Stimulated activated CD8-positive, alpha-beta memory T cell treated with anti-CD3 and anti-CD28 coated beads, Interleukin-4, amount 100 ng/mL, for 4 hours (primary cell): ENCODE measurements at regions not wholly inside any gene's neighbourhood (a gene's known extent, or its start where the extent isn't known, plus 50 kb on each side); places are given as distances from the start of the nearest gene placed in this dataset.

ENCODE experiments used
- DNase-seq, 2 donors: peaks; one replicate each; pipeline ENCODE4 v3.0.0-alpha.2; 2020; ENCODE audit warnings: low read depth in 2 of 2, low spot score in 1 of 2

DNA sequence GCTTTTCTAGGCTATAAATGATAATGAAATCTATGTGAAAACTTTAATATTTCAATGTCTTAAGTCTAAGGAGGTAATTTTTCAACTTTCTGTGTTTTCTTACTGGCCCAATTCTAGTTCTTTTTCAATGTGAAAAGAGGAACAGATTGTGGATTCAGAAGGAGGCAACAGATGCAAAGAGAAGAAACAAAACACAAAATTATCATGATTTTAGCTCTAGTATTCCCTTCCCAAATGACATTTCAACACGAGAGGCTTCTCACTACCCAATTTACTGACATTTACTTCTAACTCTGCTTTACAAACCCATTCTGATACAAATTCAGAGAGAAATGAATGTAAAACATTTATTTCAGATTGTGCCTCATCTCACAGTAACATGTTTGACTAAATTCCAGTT is 169.4 kb downstream of the WT1 start:
- no peak for DNase-seq

DNA sequence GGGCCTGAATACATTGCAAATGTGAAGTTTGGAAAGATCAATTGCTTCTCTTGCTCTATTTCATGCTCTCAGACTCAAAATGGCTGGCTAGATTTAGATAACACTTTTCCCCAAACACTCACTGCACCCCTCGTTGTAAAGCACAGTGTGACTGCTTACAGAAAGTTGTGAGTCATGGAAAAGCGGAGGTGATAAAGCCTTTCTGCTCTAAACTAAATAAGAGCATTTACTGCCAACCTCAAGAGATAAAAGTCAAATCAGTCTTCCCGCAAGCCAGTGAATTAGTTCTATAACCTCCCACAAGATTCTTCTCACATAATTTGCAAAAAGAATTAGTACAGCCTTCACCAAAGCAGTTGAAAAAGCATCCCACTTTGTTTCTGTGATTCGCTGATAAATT is 168.7 kb downstream of the WT1 start:
- DNase-seq, result no peak

DNA sequence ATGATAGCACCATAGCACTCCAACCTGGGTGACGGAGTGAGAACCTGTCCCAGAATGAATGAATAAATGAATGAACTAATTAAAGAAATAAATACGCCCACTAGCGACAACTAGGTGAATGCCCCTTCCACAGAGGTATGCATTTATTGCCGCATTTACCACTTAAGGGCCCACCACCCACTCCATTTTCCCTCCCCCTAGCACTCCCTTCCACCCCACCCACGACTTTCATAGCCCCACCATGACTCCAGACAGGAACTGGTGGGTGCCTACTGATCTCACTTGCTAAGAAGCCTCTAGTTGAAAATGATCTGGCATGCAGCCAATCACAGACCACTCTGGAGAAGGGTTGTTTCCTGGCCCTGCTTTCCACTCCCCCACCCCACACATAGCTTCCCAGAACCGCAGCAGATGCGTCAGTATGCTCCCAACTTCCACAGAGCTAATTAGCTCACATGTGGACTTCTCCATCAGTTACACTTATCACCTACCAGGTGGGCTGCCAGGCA is 167.6 kb downstream of the WT1 start:
- no peak for DNase-seq

DNA sequence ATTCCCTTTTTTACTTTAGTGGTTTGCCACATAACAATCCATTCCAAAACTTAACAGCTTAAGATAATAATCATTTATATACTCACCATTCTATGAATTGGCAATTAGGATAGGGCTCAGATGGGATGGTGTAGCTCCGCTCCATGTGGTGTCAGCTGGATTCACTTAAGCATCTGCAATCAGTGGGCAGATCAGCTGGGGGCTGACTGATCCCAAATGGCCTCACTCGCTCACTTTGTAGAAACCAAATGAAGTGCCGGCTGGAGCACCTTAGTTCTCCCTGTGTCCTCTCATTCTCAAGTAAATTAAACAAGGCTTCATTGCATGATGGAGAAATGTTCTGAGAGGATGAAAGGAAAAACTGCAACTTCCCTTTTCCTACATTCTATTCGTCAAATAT is 161.4 kb downstream of the WT1 start:
- DNase-seq, result no peak

DNA sequence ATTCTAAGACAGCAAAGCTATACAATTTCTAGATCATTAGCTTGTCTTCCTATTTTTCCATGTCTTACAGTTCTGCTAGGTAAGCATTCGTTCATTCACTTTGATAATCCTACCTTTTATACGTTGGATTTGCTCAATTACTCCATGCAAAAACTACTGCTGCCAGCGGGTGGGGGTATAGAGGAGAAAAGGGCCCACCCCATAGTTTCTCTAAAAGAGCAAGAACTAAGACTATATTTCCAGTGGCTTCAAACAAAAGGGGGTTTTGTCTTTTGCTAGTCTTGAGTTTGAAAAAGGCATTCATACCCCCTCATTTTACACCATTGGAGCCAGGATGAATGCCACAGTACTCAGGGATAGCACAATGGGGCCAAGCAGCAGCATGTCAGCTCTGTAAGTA is 155.7 kb downstream of the WT1 start:
- no peak for DNase-seq

DNA sequence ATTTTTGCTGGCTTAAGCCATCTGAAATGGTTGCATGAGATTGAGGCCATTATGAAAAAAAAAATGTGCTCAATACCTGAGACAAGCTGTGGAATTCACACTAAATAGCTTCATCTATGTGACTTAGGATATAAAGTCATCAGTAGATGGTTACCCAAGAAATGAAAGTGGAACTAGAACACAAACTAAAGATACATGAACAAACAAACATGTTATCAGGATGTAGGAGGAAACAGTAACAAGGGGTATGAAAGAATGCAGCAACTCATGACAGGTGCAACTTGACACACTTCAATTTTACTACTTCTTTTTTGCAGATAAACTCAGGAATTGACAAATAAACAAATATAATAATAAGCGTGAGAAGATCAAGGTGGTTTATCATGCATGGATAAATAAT is 155.0 kb downstream of the WT1 start:
- no peak for DNase-seq

DNA sequence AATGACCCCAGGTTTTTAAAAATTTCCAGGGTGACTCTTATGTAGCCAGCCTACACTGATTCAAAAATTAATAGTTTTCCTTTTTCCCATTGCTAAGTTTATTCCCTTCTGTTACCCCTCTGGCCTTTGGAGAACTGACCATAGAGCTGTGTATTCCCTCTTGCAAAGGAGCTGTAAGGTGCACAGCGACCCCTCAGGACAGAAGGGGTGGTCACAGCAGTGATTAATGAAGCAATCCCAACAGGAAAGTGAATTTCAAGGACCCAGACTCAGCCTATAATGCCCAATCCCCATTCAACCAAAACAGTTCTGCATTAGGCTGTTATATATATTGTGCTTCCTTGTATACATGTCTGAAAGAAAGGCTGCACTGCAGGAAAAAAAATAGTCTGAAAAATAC is 147.1 kb downstream of the WT1 start:
- no peak for DNase-seq

DNA sequence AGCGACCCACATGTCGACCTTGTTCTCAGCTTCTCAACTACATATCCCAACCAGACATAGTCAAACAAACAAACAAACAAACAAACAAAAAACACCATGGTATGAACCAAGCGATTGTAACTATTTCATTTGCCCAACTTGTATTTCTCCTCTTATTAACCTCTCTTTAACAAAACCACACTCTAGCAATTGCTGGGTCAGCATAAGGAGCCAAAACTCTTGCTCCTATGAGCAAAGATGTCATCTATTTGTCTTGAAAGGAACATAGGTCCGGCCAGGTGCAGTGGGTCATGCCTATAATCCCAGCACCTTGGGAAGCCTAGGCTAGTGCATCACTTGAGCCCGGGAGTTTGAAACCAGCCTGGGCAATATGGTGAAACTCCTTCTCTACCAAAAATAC is 145.6 kb downstream of the WT1 start:
- no peak for DNase-seq

DNA sequence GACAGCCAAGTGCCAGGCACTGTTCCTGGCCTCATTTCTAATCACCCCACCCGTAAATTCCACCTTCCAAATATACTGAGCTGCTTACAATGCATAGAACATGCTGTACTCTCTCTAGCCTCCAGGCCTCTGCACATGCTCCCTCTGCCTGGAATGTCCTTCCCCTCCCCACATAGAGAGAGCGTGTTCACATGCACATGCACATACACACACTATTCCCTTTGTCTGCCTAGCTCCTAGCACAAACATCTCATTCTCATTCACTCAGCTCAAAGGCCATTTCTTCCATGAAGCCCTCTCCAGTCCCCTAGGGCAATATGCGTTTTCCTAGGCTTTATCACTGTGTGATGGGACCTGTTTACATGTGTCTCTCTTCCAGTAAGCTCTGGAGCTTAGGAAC is 144.6 kb downstream of the WT1 start:
- no peak for DNase-seq

DNA sequence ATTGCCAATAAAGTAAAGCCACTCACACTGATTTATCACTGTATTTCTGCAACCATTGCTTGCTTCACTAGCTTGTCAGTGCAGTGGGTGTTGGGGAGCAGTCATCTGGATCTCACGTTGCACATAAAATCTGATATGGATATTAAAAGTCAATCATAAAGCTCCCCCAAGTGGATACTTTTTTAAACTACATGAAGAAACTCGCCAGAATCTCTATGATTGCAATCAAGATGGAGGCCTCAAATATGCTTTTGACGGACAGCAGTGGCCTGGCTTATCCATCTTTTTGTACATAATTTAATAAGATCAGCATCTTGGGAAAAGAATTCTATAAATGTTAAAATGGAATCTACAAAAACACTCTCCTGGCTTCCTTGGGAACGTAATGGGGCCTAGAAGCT is 137.7 kb downstream of the WT1 start:
- DNase-seq, result no peak

DNA sequence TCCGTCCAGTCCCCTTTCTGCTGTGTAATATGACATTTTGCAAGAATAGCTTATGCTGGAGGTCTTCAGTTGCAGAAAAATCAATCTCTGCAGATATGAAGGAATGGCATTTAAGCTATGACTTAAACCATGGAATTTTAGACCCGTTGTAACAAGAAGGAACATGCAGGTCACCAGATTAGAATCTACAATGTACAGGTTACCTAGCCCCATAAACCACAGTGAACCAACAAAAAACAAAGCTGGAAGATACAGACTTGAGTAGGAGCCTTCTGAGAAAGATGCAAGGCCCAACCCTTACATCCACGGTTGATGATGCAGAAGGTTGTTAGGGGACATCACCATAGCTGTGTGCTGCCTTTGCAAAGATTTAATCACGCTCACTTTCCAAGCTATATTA is 132.5 kb downstream of the WT1 start:
- DNase-seq, result no peak

DNA sequence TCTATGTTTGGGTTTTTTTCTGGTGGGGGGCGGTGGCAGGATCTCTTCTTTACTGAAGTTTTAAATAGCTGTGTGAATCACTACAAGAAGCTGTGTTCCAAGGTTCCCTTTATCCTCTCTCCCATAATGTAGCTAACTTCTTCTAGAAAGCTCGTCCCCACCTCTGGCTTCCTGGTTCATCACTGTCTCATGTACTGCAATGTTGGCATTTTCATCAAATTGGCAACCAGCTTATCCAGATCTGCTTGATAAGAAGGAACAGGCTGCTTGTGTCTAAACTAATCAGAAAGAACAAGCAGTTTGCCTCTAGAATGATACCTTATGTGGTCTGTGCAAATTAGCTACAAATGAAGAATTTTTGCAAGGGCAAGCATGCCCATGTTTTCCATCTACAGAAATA is 130.8 kb downstream of the WT1 start:
- DNase-seq, result no peak

DNA sequence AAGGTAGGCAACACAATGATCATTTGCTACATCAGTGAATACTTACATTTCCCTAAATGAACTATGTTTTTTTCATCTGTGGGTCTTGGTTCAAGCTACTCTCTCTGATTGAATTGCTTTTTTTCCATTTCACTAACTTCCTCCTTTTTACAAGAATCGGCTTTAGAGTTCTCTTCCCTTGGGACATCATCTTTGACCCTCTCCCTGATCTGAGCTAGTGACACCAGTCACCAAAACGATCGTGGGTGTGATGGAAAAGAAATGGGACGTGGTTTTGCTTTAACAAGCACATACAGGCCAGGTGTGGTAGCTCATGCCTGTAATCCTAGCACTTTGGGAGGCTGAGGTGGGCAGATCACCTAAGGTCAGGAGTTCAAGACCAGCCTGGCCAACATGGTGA is 129.9 kb downstream of the WT1 start:
- DNase-seq, result no peak

DNA sequence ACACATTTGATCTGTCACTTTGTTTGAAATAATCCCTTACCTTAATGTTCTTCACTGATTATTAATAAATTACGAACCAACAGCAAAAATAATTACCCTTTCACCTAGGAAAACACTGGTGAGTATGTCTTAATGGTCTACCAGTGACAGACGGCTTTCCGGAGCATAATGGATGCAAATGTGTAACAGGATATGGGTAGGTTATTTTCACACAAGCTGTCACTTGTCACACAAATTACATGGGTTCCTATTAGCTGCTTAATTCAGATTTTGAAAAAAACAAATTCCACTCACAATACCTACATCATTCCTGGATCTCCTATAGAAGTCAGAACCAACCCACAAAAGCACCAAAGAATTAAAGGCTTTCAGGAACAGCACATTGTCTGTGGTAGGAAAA is 127.9 kb downstream of the WT1 start:
- no peak for DNase-seq

DNA sequence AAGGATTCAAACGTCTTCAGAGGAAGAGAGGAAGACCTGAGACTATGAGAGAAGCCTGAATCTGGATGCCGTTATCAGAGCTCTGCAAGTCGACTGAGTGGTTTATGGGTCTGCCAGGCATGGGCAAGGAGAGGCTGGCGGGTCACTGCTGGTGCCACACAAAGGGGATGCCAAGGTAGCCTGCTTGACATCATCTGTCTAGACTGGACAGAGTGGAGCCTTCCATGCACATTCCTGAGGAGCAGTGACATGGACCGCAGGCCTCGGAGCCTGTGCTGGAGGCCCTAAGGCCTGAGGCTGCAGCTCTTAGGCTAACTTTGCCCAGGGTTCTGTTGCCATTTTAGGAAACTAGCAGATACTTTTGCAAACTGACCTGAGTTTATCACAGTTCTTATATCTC is 127.4 kb downstream of the WT1 start:
- DNase-seq, result no peak

DNA sequence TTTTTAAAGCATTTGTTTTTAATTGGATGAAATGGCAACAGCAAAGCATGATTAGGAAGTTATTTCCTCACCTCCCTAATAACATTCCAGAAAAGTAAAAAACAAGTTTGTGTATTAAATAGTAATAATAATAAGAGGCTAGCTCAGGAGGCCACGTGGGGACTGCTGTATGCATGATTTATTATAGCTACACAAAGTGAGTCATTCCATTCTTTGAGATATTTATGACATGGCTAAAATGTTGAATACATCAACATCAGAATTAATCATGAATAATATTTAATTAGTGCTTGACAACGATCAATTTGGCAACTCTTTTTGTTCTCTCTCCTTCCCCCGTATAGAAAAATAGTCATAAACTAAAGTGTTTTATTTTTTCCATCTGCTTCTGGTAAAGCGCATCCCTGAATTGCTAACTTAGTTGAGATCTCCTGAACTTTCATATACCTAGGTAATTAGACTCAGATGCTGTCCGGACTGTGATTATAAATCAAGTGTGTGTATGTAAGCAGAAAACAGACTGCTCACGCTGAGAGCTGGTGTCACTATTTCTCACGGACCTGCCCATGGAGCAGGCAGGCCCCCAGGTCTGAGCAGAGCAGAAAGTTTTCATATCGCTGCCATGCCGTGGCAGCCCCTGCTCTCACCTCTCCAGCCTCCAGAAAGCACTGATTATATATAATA is 125.7 kb downstream of the WT1 start:
- DNase-seq, result no peak

DNA sequence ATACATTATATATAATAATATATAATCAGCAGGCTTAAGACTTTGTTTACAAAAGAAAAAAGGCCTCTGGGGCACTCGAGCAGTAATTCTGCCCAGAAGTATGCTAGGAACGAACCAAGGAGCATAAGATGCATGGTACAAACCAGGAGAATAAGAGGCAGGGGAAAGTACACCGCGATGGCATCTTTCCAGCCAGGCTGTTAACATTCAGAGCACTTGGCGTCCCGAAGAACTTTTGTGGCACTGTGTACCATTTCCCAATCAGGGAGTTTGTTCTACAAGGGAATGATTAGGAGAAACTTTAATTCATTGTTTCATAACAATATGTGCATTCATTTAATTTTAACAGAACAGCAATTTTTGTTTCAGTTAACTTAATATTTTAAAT is 125.1 kb downstream of the WT1 start:
- DNase-seq, result no peak

DNA sequence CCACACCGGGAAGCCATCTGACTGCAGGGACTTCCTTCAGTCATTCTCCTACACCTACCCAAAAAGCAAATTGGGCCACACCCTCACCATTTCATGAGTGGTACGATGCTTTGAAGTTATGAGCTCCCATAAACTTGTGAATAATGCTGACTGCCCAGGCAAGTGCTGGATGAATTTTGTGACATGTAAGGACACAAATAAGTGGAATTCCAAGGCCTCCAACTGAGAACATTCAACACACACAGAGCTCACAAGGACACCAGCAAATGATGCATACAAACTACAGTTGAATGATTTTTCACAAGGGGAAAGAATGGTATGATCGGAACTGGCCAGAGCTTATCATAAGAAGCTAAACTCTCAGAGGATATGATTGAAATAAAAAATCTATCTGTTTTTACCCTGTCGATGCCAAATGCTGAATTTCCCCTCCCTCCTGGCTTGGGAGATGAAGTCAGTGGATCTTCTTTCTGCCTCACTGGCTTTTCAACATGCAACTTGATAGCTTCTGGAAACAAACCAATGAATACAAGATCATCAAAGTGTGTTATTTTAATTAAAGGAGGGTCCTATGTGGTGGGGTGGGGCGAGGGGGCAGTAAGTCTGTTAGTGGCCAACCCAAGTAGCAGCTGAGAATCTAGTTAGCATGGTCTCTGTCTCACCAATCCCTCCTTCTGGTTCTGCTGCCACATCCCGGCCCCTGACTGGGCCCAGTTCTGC is 123.8 kb downstream of the WT1 start:
- DNase-seq, result no peak

DNA sequence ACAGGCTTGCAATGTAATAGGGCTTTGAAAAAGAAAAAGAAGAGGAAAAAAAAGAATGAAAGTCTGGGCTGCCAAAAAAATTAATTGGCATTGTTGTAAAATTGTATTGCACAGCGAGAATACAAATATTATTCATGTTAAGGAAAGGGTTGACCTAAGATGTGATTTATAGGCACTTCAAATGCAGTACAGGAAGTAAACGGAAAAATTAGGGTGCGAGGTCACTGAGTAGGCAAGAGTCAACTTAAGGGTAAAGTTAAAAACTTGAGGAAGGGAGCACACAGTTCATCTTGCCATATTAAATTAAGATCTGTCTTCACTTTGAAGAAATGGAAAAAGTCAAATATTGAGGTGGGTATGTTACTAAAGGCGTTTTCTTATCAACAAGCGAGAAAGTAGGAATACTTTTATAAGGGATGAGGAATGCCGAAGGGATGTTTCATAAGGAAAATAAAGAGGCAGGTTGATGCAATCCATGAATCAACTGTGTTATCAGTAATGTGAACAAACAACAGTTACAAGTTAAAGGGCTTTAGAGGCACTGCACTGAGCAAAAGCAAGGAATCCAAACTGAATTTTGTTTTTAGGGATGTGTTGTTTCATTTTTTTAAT is 123.0 kb downstream of the WT1 start:
- DNase-seq, result no peak

DNA sequence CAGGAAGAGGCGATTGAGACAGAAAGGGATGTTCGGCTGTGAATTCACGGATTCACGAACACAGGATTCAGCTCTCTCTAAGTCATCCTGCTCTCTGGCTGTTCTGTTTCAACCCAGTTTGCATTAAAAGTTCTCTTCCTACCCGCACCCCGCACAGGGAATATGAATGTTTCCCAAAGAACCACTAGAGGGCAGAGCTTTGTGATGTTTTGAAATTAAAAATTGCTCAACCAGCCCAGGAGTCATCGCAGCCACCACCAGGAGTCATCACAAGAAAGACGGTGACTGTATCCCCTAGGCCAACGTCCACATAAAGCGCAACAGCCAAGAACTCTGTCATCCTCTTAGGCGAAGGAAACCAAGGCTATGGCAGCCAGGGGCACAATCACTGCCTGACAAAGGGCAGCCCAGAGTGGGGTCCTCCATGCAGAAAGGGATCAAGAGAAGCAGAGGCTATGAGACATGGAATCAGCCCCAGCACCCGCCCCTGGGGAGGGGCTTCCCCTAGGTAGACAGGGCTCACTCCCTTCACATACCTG is 122.4 kb downstream of the WT1 start:
- no peak for DNase-seq

DNA sequence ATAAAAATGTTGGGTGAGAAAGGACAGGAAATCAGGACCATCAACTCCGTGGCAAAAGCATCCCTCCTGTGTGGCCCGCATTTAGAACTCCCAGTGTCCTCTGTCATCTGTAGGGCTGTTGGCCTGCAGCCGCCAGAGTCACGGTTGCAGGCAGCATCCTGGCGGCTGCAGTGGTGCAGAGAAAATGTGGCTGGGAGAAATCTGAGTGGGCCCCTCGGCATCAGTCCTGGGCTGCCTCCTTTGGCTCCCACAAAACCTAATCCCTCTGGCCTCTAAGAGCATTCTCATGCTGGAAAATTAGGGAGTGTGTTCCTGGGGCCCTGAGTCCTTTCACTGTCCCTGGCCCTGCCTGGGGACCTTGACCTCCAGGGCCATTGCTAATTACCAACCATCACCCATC is 121.9 kb downstream of the WT1 start:
- DNase-seq, result no peak

DNA sequence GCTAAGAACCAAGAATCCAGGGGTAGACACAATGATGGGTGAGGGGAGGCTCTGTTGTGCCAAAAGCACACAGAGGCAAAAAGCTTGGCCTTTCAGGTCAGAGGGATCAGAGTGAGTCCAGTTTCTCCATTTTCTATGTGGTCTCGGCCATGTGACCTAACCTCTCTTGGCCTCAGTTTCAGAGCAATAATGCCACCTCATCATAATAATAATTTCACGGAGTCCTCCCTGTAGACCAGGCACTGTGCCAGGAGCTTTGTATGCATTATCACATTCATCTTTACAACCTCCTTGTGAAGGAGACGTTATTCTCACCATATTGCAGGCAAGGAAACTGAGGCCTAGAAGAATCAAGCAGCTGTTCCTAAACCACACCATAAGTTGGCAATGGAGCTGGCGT is 120.2 kb downstream of the WT1 start:
- DNase-seq, result no peak
